ENCODE measurements at regions not wholly inside any gene's neighbourhood (a gene's known extent, or its start where the extent isn't known, plus 50 kb on each side); places are given as distances from the start of the nearest gene placed in this dataset.

GRCh38 chr4:82005158-82005557 is 368.6 kb downstream of the HNRNPD start:
- H3K4me3 ChIP-seq (ENCODE audit: extremely low read depth in 1 of 4, insufficient read depth in 2 of 4, low read depth in 3 of 4, low read length in 4 of 4), result no peak overlapping the region
- no peak overlapping the region for H3K4ac ChIP-seq (replicated peaks; ENCODE audit: insufficient read length, low read depth, low read length)
- ChIA-PET POLR2A (ENCODE audit: partially characterized antibody) (no interaction called here), CTCF (ENCODE audit: partially characterized antibody) (no interaction called here)
- H3K56ac ChIP-seq (replicated peaks; ENCODE audit: insufficient read length, low read depth, low read length), result no peak overlapping the region
- H2AFZ ChIP-seq (ENCODE audit: low read length), result no peak overlapping the region
- H3K79me2 ChIP-seq (ENCODE audit: control insufficient read depth in 1 of 2, insufficient read depth in 2 of 2, low read length in 2 of 2), result no peaks in the 10 kb centered on the region
- H2AK5ac ChIP-seq (ENCODE audit: low read depth, low read length), result no peak overlapping the region
- no peaks in the 10 kb centered on the region for H3K79me1 ChIP-seq (ENCODE audit: low read depth, low read length)
- no peak overlapping the region for H3K14ac ChIP-seq (ENCODE audit: insufficient read length)
- no peak for DNase-seq (ENCODE audit: low read depth in 1 of 2, low spot score in 2 of 2)
- H3K9ac ChIP-seq (replicated peaks in 1 of 4; ENCODE audit: extremely low read depth in 1 of 4, low read depth in 3 of 4, low read length in 3 of 4), result no peak overlapping the region
- no peak overlapping the region for H4K91ac ChIP-seq (replicated peaks; ENCODE audit: insufficient read length, low read length)
- H4K8ac ChIP-seq (ENCODE audit: extremely low read depth, insufficient read depth, low read length), result no peak overlapping the region
- FAIRE-seq, result no peak
- 87% methylated on average over 1 of the region's 1 CpG; no CpG with 5 or more reads in 1 of the 2 experiments for WGBS, 2 experiments (ENCODE audit: extremely low coverage in 1 of 2, insufficient coverage in 1 of 2, insufficient read length in 1 of 2, insufficient replicate concordance in 2 of 2, low coverage in 1 of 2, low lambda C conversion rate in 2 of 2, missing lambda C conversion rate in 1 of 2)
- H2BK12ac ChIP-seq (ENCODE audit: low read depth, low read length), result no peak overlapping the region
- no peak overlapping the region for H2BK20ac ChIP-seq (ENCODE audit: low read length)
- no peak overlapping the region for H3K18ac ChIP-seq (ENCODE audit: extremely low read depth, low read length)
- H3K9me3 ChIP-seq (ENCODE audit: insufficient read depth in 2 of 2, low read depth in 1 of 2, low read length in 1 of 2), result peaks cover 9 to 11% of the 10 kb centered on the region in 2 experiments
- H2BK120ac ChIP-seq (replicated peaks; ENCODE audit: low read depth, low read length), result no peak overlapping the region
- no peaks in the 10 kb centered on the region for H3K27me3 ChIP-seq (replicated peaks in 1 of 4; ENCODE audit: control insufficient read depth in 3 of 4, extremely low read depth in 1 of 4, insufficient read depth in 3 of 4, low read length in 3 of 4)
- no peaks in the 10 kb centered on the region for H4K20me1 ChIP-seq (replicated peaks in 1 of 2; ENCODE audit: control insufficient read depth in 1 of 2, insufficient read depth in 2 of 2, low read length in 2 of 2)
- H3K23me2 ChIP-seq (ENCODE audit: low read depth, low read length), result no peaks in the 10 kb centered on the region
- H2BK5ac ChIP-seq (ENCODE audit: low read depth, low read length), result no peak overlapping the region
- no peaks in the 10 kb centered on the region for H3K36me3 ChIP-seq (ENCODE audit: control insufficient read depth in 2 of 4, insufficient read depth in 4 of 4, low read length in 3 of 4)
- H3K23ac ChIP-seq (ENCODE audit: insufficient read length), result no peak overlapping the region
- H2BK15ac ChIP-seq (ENCODE audit: low read length), result no peak overlapping the region
- H4K5ac ChIP-seq (ENCODE audit: insufficient read length, low read depth, low read length), result no peak overlapping the region
- TF ChIP-seq MAFK (IDR thresholded peaks at IDR 0.05; ENCODE audit: low read depth, low read length) (no peak), NRF1 (IDR thresholded peaks at IDR 0.05; ENCODE audit: low read depth, low read length) (no peak)
- H3K27ac ChIP-seq (ENCODE audit: low read depth, low read length), result no peak overlapping the region
- no peak overlapping the region for H3K4me2 ChIP-seq (ENCODE audit: insufficient read depth in 1 of 2, low read depth in 2 of 2, low read length in 2 of 2)
- H3K4me1 ChIP-seq (replicated peaks in 1 of 4; ENCODE audit: control insufficient read depth in 3 of 4, insufficient read depth in 4 of 4, low read length in 3 of 4), result no peaks in the 10 kb centered on the region

Measured in H1 (cell line).